HG03045 (cell line): ENCODE measurements at regions not wholly inside any gene's neighbourhood (a gene's known extent, or its start where the extent isn't known, plus 50 kb on each side); places are given as distances from the start of the nearest gene placed in this dataset.
"Not testable (repeated sequence)": the region's sequence is repeated elsewhere in the genome, so short reads cannot be mapped to it uniquely, and the experiment has no call there.

Source experiments
- ATAC-seq: cut with Tn5 transposase; IDR thresholded peaks from one replicate; pipeline ENCODE4 v1.9.1; 2021; ENCODE audit warnings: mild to moderate bottlenecking, moderate library complexity; ENCODE audit not compliant: unreplicated experiment

DNA sequence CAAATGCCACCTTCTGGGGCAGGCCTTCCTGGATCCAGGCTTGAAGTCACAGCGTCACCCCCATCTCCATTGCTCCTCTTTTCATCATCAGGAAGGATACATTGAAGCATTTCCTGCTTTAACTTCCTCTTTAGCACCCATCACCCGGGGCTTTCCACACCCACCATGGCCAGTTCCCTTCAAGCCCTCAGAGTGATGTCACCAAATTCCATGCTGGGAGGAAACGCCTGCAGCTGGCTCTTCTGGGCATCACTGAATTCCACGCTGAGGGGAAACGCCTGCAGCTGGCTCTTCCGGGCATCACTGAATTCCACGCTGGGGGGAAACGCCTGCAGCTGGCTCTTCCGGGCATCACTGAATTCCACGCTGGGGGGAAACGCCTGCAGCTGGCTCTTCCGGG lies 354.6 kb downstream of the SMOC2 start:
- not testable (repeated sequence) for ATAC-seq

DNA sequence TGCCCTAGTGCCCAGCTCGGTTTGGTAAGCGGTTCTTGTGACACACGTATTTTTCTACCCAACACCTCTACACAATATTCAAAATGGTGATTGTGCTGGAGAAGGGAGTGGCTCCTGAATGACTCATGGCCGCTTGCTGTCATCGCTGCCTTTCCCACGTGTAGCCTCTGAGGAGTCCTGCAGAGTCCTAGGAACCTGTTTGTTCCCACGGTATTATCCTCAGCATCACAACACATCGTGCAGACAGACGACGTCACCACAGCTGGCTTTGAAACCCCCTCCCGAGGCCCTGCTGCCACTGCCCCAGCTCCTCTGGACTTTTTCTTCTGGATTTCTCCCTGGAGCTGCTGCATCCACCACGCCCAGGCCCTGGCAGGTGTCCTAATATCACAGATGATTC lies 353.5 kb downstream of the SMOC2 start:
- no peak for ATAC-seq

DNA sequence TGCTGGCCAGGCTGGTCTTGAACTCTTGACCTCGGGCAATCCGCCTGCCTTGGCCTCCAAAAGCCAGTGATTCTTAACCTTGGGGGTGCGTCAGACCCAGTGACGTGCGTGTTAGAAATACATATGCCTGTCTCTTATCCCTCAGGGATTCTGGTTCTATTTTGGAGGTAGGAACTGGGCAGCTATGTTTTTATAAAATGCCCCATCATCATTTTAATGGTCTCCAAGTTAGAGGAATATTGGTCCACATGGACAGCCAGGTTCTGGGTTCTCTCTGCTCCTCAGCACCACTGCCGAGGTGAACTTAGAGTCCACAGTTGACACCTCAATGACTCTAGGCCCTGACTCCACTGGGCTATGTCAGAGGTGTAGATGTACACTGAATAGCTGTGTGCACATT lies 352.7 kb downstream of the SMOC2 start:
- ATAC-seq: no peak

DNA sequence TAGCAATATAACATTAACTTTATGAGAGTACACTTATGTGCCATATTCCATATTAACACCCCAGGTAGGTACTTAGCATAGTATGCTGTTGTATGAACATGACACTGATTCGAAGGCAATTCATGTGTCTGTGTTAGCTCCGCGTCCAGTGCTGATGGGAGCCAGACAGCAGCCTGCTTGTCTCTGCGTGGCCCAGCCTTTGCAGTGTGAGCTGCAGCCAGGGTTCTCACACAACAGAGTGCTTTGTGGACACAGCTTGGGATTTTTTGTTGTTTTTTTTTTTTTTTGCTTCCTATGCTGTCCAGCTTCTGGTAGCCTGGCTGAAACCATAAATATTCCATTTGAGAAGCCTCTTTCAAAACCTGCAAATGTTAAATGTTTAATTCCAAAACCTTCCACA lies 350.9 kb downstream of the SMOC2 start:
- no peak for ATAC-seq

GRCh38 chr6:168789699-168790098 lies 348.7 kb downstream of the SMOC2 start:
- ATAC-seq: no peak

DNA sequence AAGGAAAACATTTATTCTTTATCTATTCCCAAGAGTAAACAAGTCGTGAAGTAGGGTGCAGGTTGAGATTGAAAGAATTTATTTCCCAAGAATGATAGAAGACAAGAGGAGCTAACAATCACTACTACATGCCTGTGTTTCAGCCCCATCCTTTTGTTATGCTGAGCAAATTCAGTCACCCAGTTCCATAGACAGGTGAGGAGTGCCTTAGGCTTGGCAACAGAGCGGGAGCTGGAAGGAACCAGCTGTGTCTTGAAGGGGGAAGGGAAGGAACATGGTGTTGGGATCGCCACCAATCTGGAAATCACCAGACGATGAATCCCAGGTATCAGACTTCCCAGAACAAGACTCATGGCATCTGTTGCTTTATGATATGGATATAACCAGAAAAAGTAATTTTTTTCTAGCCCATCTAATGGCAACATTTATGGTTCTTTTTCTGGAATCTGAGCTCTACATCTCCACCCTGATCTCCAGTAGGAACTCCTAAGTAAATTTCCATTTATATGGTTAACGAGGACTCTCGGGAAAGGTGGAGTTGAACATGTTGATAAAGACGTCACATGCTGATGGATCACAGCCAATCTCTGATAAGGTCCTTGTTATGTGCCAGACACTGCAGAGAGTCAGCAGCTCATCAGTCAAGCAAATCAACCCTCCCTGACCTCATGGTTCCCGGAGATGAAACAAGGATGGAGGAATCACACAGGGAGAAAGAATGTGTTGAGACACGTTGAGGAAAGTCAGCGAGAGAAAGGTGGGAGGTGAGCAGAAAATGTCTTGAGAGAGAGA lies 344.9 kb downstream of the SMOC2 start:
- no peak for ATAC-seq

DNA sequence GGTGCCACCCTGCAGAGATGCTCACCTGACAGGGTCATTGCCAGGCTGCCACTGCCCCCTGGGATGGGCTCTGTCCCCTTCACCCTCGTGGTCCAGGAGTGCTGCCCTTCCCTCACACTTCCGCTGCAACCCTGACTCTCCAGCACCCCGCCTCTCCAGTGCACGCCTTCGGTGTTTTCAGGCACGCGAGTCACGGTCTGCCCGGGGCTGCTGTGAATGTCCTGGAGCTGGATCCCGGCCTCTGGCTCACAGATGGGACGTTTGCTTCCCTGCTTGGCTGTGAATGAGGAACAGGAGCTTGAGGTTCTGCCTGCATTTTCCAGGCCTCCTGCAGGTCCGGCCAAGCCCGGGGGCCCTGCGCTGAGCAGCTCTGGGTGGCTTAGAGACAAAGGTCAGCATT lies 343.4 kb downstream of the SMOC2 start:
- ATAC-seq: no peak

- ATAC-seq: no peak
Measured at GRCh38 chr6:168783720-168784119, 342.7 kb downstream of the SMOC2 start.

- no peak for ATAC-seq
Measured at GRCh38 chr6:168782187-168782751, 341.3 kb downstream of the SMOC2 start.

GRCh38 chr6:168778201-168778600 lies 337.2 kb downstream of the SMOC2 start:
- no peak for ATAC-seq

DNA sequence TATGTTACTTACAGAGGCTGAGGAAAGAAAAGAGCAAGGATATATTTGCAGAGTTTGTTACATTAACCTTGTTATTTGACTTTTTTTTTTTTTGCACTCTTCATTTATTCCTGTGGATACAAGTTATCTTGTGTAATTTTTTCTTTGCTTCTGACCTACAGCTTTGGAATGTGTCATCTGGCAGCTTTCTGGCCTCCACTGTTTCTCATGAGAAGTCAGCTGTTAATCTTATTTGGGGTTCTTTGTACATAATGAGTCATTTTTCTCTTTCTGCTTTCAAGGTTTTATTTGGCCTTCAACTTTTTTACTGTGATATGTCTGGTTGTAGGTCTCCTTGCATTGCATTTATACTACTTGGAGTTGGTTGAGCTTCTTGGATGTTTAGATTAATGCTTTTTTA lies 333.4 kb downstream of the SMOC2 start:
- no peak for ATAC-seq

DNA sequence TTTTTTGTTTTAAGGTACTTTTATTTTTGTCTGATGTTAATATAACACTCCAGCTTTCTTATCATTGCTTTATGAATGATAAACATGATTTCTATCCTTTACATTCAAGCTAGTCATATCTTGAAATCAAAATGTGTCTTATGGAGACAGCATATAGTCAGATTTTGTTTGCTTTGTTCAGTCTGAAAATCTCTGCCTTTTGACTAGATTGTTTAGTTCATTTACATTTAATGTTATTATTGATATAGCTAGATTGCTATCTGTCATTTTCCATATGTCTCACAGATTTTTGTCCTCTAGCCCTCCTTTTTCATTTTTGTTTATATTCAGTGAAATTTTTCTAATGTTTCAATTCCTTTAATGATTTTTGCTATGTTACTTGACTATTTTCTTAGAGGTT lies 332.8 kb downstream of the SMOC2 start:
- ATAC-seq: no peak

GRCh38 chr6:168765752-168766151 lies 324.8 kb downstream of the SMOC2 start:
- no peak for ATAC-seq

DNA sequence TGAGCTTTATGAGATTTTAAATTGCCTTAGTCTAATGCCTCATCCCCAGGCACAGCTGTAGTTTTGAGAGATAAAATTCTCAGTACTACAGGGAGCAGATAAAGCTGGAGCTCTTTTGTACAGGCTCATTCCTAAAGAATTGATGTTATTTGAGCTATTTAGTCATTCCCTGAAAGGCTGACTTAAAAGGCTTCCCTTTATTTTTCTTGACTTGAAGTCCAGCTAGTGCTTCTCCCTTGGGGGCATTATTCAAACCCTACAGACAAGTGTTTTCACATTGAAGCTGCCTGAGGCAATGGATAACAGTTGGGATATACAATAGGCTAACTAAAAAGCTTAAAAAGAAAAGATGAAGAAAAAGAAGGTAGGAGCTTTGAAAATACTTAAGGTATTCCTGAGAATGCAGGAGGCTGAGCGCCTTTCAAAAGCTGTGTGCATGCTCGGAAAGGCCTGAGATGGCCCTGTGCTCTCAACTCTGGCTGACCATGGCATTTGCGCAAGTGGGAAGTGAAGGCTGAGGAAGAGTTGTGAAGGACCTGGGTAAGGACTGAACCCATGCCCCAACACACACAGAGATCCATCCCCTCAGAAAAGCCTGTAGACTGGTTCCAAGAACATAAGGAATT lies 315.1 kb downstream of the SMOC2 start:
- no peak for ATAC-seq

DNA sequence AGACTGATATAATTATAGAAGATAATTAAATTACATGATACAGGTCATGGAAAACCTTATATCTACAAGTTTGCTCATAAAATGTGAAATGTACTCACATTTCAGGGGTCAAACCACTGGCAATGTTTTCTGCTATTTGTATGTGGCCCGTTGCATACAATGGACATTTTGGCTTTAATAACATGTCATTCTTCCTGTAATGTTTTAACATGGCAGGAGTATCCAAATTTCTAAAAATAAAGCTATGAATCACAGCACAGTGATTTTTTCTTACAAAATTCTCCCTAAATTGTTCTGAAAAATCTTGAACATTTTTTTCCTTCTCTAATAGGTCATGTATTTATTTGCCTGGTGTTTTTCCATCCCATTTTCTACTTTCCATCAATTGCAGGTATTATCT lies 305.7 kb downstream of the SMOC2 start:
- no peak for ATAC-seq

- ATAC-seq: no peak
Measured at GRCh38 chr6:168746013-168746412, 305.0 kb downstream of the SMOC2 start.

DNA sequence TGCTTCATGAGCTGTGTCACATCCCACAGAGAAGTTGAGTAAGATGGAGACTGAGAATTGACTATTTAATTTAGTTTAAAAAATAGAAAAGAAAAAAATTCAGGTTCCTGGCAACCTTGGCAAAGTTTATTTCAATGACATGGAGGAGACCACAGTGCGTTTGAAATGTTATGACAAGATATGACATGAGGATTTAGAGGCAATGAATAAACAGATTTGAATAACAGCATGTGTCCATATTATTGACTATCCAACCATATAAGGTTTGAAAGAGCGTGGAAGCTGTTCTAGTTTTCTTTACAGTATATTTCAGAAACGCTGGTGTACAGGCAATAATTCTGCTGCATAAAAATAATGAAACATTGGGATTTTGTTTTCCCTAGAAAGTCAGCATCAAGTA lies 303.9 kb downstream of the SMOC2 start:
- ATAC-seq: no peak

- no peak for ATAC-seq
Measured at GRCh38 chr6:168741942-168742782, 301.2 kb downstream of the SMOC2 start.

DNA sequence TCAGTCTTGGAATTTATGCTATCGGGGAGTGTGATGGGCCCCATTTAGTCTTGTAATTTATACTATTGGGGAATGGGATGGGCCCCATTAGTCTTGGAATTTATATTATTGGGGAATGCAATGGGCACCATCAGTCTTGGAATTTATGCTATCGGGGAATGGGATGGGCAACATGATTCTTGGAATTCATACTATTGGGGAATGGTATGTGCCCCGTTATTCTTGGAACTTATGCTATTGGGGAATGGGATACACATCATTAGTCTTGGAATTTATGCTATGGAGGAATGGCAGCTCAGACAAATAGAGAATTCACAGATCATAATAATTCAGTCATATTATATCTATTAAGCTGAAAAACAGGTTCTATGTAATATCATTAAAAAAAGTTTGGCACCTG lies 300.3 kb downstream of the SMOC2 start:
- ATAC-seq: no peak

- ATAC-seq: no peak
Measured at GRCh38 chr6:168739381-168739780, 298.4 kb downstream of the SMOC2 start.

GRCh38 chr6:168737481-168737880 lies 296.5 kb downstream of the SMOC2 start:
- no peak for ATAC-seq
